Loucy (cell line): ENCODE measurements at regions not wholly inside any gene's neighbourhood (a gene's known extent, or its start where the extent isn't known, plus 50 kb on each side); places are given as distances from the start of the nearest gene placed in this dataset.

ENCODE experiments used
- H2AFZ ChIP-seq: fragments of 200-600 bp; sonication (generic); 2 replicates; pipeline ENCODE4 v1.6.0; 2016; ENCODE audit warnings: antibody characterized with exemption, mild to moderate bottlenecking, low read length, moderate library complexity
- H3F3A ChIP-seq: fragments of 200-600 bp; 2 replicates; pipeline ENCODE4 v1.6.0; 2016; ENCODE audit warnings: antibody characterized with exemption, low read depth, mild to moderate bottlenecking
- H3K27me3 ChIP-seq: fragments of 200-600 bp; sonication (generic); 2 replicates; pipeline ENCODE4 v1.6.1; 2014; ENCODE audit warnings: low read length, mild to moderate bottlenecking; ENCODE audit not compliant: insufficient read depth, poor library complexity, severe bottlenecking
- H3K36me3 ChIP-seq: fragments of 200-600 bp; sonication (generic); 2 replicates; pipeline ENCODE4 v1.6.1; 2016; ENCODE audit warnings: low read length; ENCODE audit not compliant: insufficient read depth
- H3K4me1 ChIP-seq: fragments of 200-600 bp; sonication (generic); 2 replicates; pipeline ENCODE4 v1.5.1; 2014; ENCODE audit warnings: low read length, mild to moderate bottlenecking; ENCODE audit not compliant: insufficient read depth, poor library complexity, severe bottlenecking
- H3K4me2 ChIP-seq: fragments of 200-600 bp; sonication (generic); 2 replicates; pipeline ENCODE4 v1.6.0; 2014; ENCODE audit warnings: antibody characterized with exemption, low read length, low read depth, mild to moderate bottlenecking; ENCODE audit not compliant: poor library complexity, severe bottlenecking
- H3K4me3 ChIP-seq: fragments of 200-600 bp; sonication (generic); 2 replicates; pipeline ENCODE4 v1.5.1; 2014; ENCODE audit warnings: low read length, mild to moderate bottlenecking, mixed read lengths; ENCODE audit not compliant: poor library complexity, severe bottlenecking
- H3K79me2 ChIP-seq: fragments of 200-600 bp; sonication (generic); 2 replicates; pipeline ENCODE4 v1.6.1; 2014; ENCODE audit warnings: low read length; ENCODE audit not compliant: insufficient read depth
- H3K9ac ChIP-seq: fragments of 200-600 bp; sonication (generic); 2 replicates; pipeline ENCODE4 v1.6.0; 2014; ENCODE audit warnings: mild to moderate bottlenecking, low read depth, low read length, moderate library complexity; ENCODE audit not compliant: poor library complexity, severe bottlenecking
- H3K9me2 ChIP-seq: fragments of 200-600 bp; sonication (generic); replicated peaks from 2 replicates; pipeline ENCODE4 v1.6.1; 2016; ENCODE audit warnings: low read depth, low read length, mixed read lengths
- H3K9me3 ChIP-seq: fragments of 200-600 bp; sonication (generic); 2 replicates; pipeline ENCODE4 v1.6.1; 2014; ENCODE audit warnings: mild to moderate bottlenecking, antibody characterized with exemption, low read length, low read depth; ENCODE audit not compliant: insufficient read depth
- H4K20me1 ChIP-seq: fragments of 200-600 bp; sonication (generic); 2 replicates; pipeline ENCODE4 v1.6.0; 2014; ENCODE audit warnings: antibody characterized with exemption, low read length, mild to moderate bottlenecking; ENCODE audit not compliant: insufficient read depth, poor library complexity, severe bottlenecking
- EZH2phosphoT487 ChIP-seq: fragments of 200-600 bp; IDR thresholded peaks from 2 replicates; pipeline ENCODE4 v1.6.1; 2018; ENCODE audit warnings: antibody characterized with exemption, mild to moderate bottlenecking, moderate library complexity, borderline replicate concordance
- TF ChIP-seq, protein P1 (sequence below): fragments of 200-600 bp; sonication (generic); conservative IDR thresholded peaks from 2 replicates; pipeline ENCODE4 v1.5.1; 2014; ENCODE audit warnings: mild to moderate bottlenecking, antibody characterized with exemption, low read length

DNA sequence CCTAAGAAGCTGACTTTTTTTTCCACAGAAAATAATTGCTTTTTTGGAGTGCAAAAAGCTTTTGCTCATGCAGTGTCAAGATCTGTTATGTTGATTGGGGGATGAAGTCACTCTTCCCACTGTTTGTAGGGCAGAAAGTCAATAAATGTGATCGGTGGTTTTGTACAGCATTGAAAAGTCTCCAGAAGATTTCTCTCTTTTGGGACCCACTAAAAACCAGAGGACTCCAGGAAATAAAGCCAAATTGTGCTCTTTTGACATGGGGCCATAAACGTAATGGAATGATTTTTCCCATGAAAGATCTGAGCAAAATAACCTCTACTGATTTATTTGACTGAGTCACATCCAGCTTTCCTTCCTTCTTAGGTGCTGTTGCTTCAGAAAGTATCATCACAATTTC lies 122.5 kb downstream of the SNAPC1 start:
- Histone ChIP-seq H3F3A (no peaks in the 10 kb centered on the region), H3K9me2 (no peaks in the 10 kb centered on the region), H3K9ac (no peak overlapping the region), H2AFZ (no peak overlapping the region), H3K4me2 (no peak overlapping the region), H3K36me3 (no peaks in the 10 kb centered on the region), H3K4me1 (no peaks in the 10 kb centered on the region), H3K9me3 (no peaks in the 10 kb centered on the region), H3K79me2 (no peaks in the 10 kb centered on the region), H4K20me1 (no peaks in the 10 kb centered on the region), H3K27me3 (no peaks in the 10 kb centered on the region), H3K4me3 (no peak overlapping the region)
- TF ChIP-seq EZH2phosphoT487: no peak
- TF ChIP-seq, protein P1, sequence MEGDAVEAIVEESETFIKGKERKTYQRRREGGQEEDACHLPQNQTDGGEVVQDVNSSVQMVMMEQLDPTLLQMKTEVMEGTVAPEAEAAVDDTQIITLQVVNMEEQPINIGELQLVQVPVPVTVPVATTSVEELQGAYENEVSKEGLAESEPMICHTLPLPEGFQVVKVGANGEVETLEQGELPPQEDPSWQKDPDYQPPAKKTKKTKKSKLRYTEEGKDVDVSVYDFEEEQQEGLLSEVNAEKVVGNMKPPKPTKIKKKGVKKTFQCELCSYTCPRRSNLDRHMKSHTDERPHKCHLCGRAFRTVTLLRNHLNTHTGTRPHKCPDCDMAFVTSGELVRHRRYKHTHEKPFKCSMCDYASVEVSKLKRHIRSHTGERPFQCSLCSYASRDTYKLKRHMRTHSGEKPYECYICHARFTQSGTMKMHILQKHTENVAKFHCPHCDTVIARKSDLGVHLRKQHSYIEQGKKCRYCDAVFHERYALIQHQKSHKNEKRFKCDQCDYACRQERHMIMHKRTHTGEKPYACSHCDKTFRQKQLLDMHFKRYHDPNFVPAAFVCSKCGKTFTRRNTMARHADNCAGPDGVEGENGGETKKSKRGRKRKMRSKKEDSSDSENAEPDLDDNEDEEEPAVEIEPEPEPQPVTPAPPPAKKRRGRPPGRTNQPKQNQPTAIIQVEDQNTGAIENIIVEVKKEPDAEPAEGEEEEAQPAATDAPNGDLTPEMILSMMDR: no peak

GRCh38 chr14:61885203-61885961 lies 123.2 kb downstream of the SNAPC1 start:
- TF ChIP-seq EZH2phosphoT487: no peak
- TF ChIP-seq, protein P1: no peak
- Histone ChIP-seq H3K4me2 (no peak overlapping the region), H3K79me2 (no peaks in the 10 kb centered on the region), H3K9me2 (no peaks in the 10 kb centered on the region), H3K9me3 (no peaks in the 10 kb centered on the region), H2AFZ (no peak overlapping the region), H3K4me3 (no peak overlapping the region), H3K4me1 (no peaks in the 10 kb centered on the region), H3K27me3 (no peaks in the 10 kb centered on the region), H3K36me3 (no peaks in the 10 kb centered on the region), H3F3A (no peaks in the 10 kb centered on the region), H4K20me1 (no peaks in the 10 kb centered on the region), H3K9ac (no peak overlapping the region)

DNA sequence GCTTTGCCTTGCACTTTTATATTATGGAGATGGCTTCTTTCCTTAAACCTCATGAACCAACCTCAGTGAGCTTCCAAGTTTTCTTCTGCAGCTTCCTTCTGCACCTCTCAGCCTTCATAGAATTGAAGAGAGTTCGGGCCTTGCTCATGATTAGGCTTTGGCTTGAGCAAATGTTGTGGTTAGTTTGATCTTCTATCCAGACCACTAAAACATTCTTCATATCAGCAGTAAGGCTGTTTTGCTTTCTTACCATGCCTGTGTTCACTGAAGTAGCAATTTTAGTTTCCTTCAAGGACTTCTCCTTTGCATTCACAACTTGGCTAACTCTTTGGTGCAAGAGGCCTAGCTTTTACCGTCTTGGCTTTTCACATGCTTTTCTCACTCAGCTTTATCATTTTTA lies 125.4 kb downstream of the SNAPC1 start:
- Histone ChIP-seq H3K27me3 (no peaks in the 10 kb centered on the region), H3K79me2 (no peaks in the 10 kb centered on the region), H3K9me3 (no peaks in the 10 kb centered on the region), H3F3A (no peaks in the 10 kb centered on the region), H3K9me2 (no peaks in the 10 kb centered on the region), H3K4me1 (no peaks in the 10 kb centered on the region), H3K9ac (no peak overlapping the region), H3K36me3 (no peaks in the 10 kb centered on the region), H3K4me3 (no peak overlapping the region), H3K4me2 (no peak overlapping the region), H2AFZ (no peak overlapping the region), H4K20me1 (no peaks in the 10 kb centered on the region)
- TF ChIP-seq, protein P1: no peak
- TF ChIP-seq EZH2phosphoT487: no peak
